ENCODE measurements at regions not wholly inside any gene's neighbourhood (a gene's known extent, or its start where the extent isn't known, plus 50 kb on each side); places are given as distances from the start of the nearest gene placed in this dataset.
"Not testable (repeated sequence)": the region's sequence is repeated elsewhere in the genome, so short reads cannot be mapped to it uniquely, and the experiment has no call there.

GRCh38 chr3:10109-10996 is 186.2 kb upstream of the CHL1 start:
- peak; percentile 100 for DNase-seq

GRCh38 chr3:11734-12133 is 184.8 kb upstream of the CHL1 start:
- peak; percentile 9 for DNase-seq

- no peak for DNase-seq
These were observed 181.9 kb upstream of the CHL1 start for GRCh38 chr3:14652-15051.

GRCh38 chr3:16366-16765 is 180.2 kb upstream of the CHL1 start:
- DNase-seq: no peak

GRCh38 chr3:20421-20820 is 176.1 kb upstream of the CHL1 start:
- DNase-seq: no peak

GRCh38 chr3:24006-24405 is 172.6 kb upstream of the CHL1 start:
- no peak for DNase-seq

GRCh38 chr3:25056-25455 is 171.5 kb upstream of the CHL1 start:
- no peak for DNase-seq

GRCh38 chr3:35985-36384 is 160.6 kb upstream of the CHL1 start:
- not testable (repeated sequence) for DNase-seq

GRCh38 chr3:42871-43744 is 153.5 kb upstream of the CHL1 start:
- peak; percentile 24 for DNase-seq

- no peak for DNase-seq
These were observed 152.4 kb upstream of the CHL1 start for GRCh38 chr3:44028-44676.

- DNase-seq: not testable (repeated sequence)
These were observed 151.6 kb upstream of the CHL1 start for GRCh38 chr3:44941-45340.

- no peak for DNase-seq
These were observed 150.0 kb upstream of the CHL1 start for GRCh38 chr3:46576-46975.

GRCh38 chr3:53441-53840 is 143.1 kb upstream of the CHL1 start:
- not testable (repeated sequence) for DNase-seq

GRCh38 chr3:54240-54639 is 142.3 kb upstream of the CHL1 start:
- DNase-seq: no peak

GRCh38 chr3:56672-57071 is 139.9 kb upstream of the CHL1 start:
- no peak for DNase-seq

- no peak for DNase-seq
These were observed 136.7 kb upstream of the CHL1 start for GRCh38 chr3:59854-60253.

GRCh38 chr3:63095-63765 is 133.3 kb upstream of the CHL1 start:
- DNase-seq: no peak

- DNase-seq: no peak
These were observed 126.9 kb upstream of the CHL1 start for GRCh38 chr3:69690-70089.

GRCh38 chr3:72776-73175 is 123.8 kb upstream of the CHL1 start:
- no peak for DNase-seq

- DNase-seq: no peak
These were observed 123.3 kb upstream of the CHL1 start for GRCh38 chr3:73271-73670.

GRCh38 chr3:74676-75243 is 121.8 kb upstream of the CHL1 start:
- no peak for DNase-seq

GRCh38 chr3:75260-75659 is 121.3 kb upstream of the CHL1 start:
- DNase-seq: no peak

- no peak for DNase-seq
These were observed 117.0 kb upstream of the CHL1 start for GRCh38 chr3:79542-79941.

Data from hematopoietic multipotent progenitor cell treated with erythropoietin and hydrocortisone succinate and interleukin-3 and kit ligand, for 6 days (in vitro differentiated cells).